HG02852 (cell line): ENCODE measurements at regions not wholly inside any gene's neighbourhood (a gene's known extent, or its start where the extent isn't known, plus 50 kb on each side); places are given as distances from the start of the nearest gene placed in this dataset.

Experiments
- ATAC-seq: cut with Tn5 transposase; IDR thresholded peaks from one replicate; pipeline ENCODE4 v1.9.1; 2021; ENCODE audit warnings: mild to moderate bottlenecking, moderate library complexity; ENCODE audit not compliant: unreplicated experiment

- no peak for ATAC-seq
Observed at GRCh38 chr3:111311126-111311525, 230.9 kb upstream of the CD96 start.

GRCh38 chr3:111311709-111312235, 230.2 kb upstream of the CD96 start:
- ATAC-seq = peak; percentile 88

GRCh38 chr3:111314181-111314873, 227.7 kb upstream of the CD96 start:
- no peak for ATAC-seq

GRCh38 chr3:111314898-111315297, 227.1 kb upstream of the CD96 start:
- ATAC-seq = no peak

GRCh38 chr3:111315930-111316587, 225.9 kb upstream of the CD96 start:
- ATAC-seq = no peak

GRCh38 chr3:111318289-111318688, 223.7 kb upstream of the CD96 start:
- no peak for ATAC-seq

- no peak for ATAC-seq
Observed at GRCh38 chr3:111319598-111319997, 222.4 kb upstream of the CD96 start.

GRCh38 chr3:111321786-111322185, 220.2 kb upstream of the CD96 start:
- no peak for ATAC-seq

GRCh38 chr3:111323019-111323418, 219.0 kb upstream of the CD96 start:
- ATAC-seq = no peak

GRCh38 chr3:111324151-111324550, 217.8 kb upstream of the CD96 start:
- no peak for ATAC-seq

- no peak for ATAC-seq
Observed at GRCh38 chr3:111324645-111325044, 217.4 kb upstream of the CD96 start.

- ATAC-seq = no peak
Observed at GRCh38 chr3:111325160-111325718, 216.8 kb upstream of the CD96 start.

GRCh38 chr3:111326144-111326995, 215.6 kb upstream of the CD96 start:
- ATAC-seq = peak; percentile 50

- no peak for ATAC-seq
Observed at GRCh38 chr3:111331306-111331705, 210.7 kb upstream of the CD96 start.

- no peak for ATAC-seq
Observed at GRCh38 chr3:111331912-111332311, 210.1 kb upstream of the CD96 start.

GRCh38 chr3:111332488-111333080, 209.4 kb upstream of the CD96 start:
- ATAC-seq = no peak

- no peak for ATAC-seq
Observed at GRCh38 chr3:111333642-111334041, 208.4 kb upstream of the CD96 start.

- ATAC-seq = peak; percentile 62
Observed at GRCh38 chr3:111335512-111336303, 206.3 kb upstream of the CD96 start.

- peak; percentile 39 for ATAC-seq
Observed at GRCh38 chr3:111336511-111336910, 205.5 kb upstream of the CD96 start.
